IMR-90 (cell line): ENCODE measurements at regions not wholly inside any gene's neighbourhood (a gene's known extent, or its start where the extent isn't known, plus 50 kb on each side); places are given as distances from the start of the nearest gene placed in this dataset.

Source experiments
- CHD1 ChIP-seq: IDR thresholded peaks from 2 replicates; pipeline ENCODE4 v1.6.1; 2012; ENCODE audit warnings: low read depth, low read length, improper control_type of control experiment
- CTCF ChIP-seq: conservative IDR thresholded peaks from 2 replicates; pipeline ENCODE4 v1.5.1; 2012; ENCODE audit warnings: mild to moderate bottlenecking, low read depth, low read length, improper control_type of control experiment
- POLR2A ChIP-seq: IDR thresholded peaks from 2 replicates; pipeline ENCODE4 v1.6.1; 2012; ENCODE audit warnings: mild to moderate bottlenecking, low read depth, low read length
- RAD21 ChIP-seq: IDR thresholded peaks from 2 replicates; pipeline ENCODE4 v1.6.1; 2012; ENCODE audit warnings: low read length, improper control_type of control experiment
- RFX5 ChIP-seq: IDR thresholded peaks from 2 replicates; pipeline ENCODE4 v1.8.0; 2012; ENCODE audit warnings: low read depth, mild to moderate bottlenecking, low read length, moderate library complexity

- TF ChIP-seq CHD1 (no peak), CTCF (no peak), RFX5 (no peak), RAD21 (no peak), POLR2A (no peak)
Observed at GRCh38 chr9:80440724-80441123, 869.0 kb downstream of the TLE4 start.
